AG09309 (cell line): ENCODE measurements at regions not wholly inside any gene's neighbourhood (a gene's known extent, or its start where the extent isn't known, plus 50 kb on each side); places are given as distances from the start of the nearest gene placed in this dataset.

ENCODE experiments used
- DNase-seq: peaks from one replicate; pipeline ENCODE4 v3.0.0-alpha.2; 2010; ENCODE audit warnings: low read depth
- H3K4me3 ChIP-seq: 2 replicates; pipeline ENCODE4 v1.5.1; 2011; ENCODE audit warnings: mild to moderate bottlenecking, low read depth, low read length, moderate library complexity; ENCODE audit not compliant: control insufficient read depth
- CTCF ChIP-seq: IDR thresholded peaks from 2 replicates; pipeline ENCODE4 v1.5.1; 2011; ENCODE audit warnings: mild to moderate bottlenecking, low read depth, low read length, inconsistent platforms; ENCODE audit not compliant: insufficient read depth, control insufficient read depth; ENCODE audit errors: missing control alignments

GRCh38 chr6:7484666-7485065, 56.8 kb upstream of the DSP start:
- no peak for DNase-seq
- TF ChIP-seq CTCF = no peak
- no peak overlapping the region for H3K4me3 ChIP-seq

GRCh38 chr6:7486951-7487350, 54.5 kb upstream of the DSP start:
- no peak for TF ChIP-seq CTCF
- DNase-seq = no peak
- H3K4me3 ChIP-seq = no peak overlapping the region

GRCh38 chr6:7488494-7488893, 53.0 kb upstream of the DSP start:
- H3K4me3 ChIP-seq = no peak overlapping the region
- no peak for DNase-seq
- TF ChIP-seq CTCF = no peak

- DNase-seq = no peak
- TF ChIP-seq CTCF = no peak
- H3K4me3 ChIP-seq = no peak overlapping the region
These were observed 52.1 kb upstream of the DSP start for GRCh38 chr6:7489376-7489775.
